Panc1 (cell line): ENCODE measurements at regions not wholly inside any gene's neighbourhood (a gene's known extent, or its start where the extent isn't known, plus 50 kb on each side); places are given as distances from the start of the nearest gene placed in this dataset.

ENCODE experiments used
- POLR2AphosphoS5 ChIP-seq: IDR thresholded peaks from 2 replicates; pipeline ENCODE4 v1.6.1; 2012; ENCODE audit warnings: mild to moderate bottlenecking, low read depth, low read length, moderate library complexity
- TCF7L2 ChIP-seq: IDR thresholded peaks from 2 replicates; pipeline ENCODE4 v1.6.1; 2011; ENCODE audit warnings: mild to moderate bottlenecking, low read depth, low read length, inconsistent platforms
- TF ChIP-seq, protein P1 (sequence below): fragments of 450-650 bp; IDR thresholded peaks from 2 replicates; pipeline ENCODE4 v1.5.1; 2017; ENCODE audit warnings: mild to moderate bottlenecking
- TF ChIP-seq, protein P2 (sequence below), 2 experiments: IDR thresholded peaks; 2 replicates each; pipeline ENCODE4 v1.6.1; 2011 to 2012; ENCODE audit warnings: low read depth in 2 of 2, control low read depth in 1 of 2, low read length in 1 of 2, mild to moderate bottlenecking in 1 of 2, moderate library complexity in 1 of 2; ENCODE audit not compliant: insufficient read depth in 1 of 2

DNA sequence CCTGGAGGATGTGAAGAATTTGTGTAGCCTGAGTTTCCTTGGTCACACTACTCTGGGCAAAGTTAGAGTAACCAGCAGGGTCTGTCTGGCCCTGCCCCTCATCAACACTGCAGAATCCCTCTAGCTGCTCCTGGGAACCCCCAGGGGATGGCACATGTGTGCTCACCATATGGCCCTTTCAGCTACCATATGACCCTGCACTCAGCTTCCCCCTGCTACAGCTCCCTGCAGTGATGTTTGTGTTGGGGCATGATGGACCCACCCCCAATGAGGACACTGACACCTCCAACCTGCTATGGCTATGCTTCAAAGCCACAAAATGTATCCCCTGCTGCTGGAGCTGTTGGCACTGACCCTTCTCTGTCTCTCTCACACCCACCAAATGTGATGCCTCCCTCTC, 152.7 kb downstream of the SNX18 start:
- TF ChIP-seq, protein P1, sequence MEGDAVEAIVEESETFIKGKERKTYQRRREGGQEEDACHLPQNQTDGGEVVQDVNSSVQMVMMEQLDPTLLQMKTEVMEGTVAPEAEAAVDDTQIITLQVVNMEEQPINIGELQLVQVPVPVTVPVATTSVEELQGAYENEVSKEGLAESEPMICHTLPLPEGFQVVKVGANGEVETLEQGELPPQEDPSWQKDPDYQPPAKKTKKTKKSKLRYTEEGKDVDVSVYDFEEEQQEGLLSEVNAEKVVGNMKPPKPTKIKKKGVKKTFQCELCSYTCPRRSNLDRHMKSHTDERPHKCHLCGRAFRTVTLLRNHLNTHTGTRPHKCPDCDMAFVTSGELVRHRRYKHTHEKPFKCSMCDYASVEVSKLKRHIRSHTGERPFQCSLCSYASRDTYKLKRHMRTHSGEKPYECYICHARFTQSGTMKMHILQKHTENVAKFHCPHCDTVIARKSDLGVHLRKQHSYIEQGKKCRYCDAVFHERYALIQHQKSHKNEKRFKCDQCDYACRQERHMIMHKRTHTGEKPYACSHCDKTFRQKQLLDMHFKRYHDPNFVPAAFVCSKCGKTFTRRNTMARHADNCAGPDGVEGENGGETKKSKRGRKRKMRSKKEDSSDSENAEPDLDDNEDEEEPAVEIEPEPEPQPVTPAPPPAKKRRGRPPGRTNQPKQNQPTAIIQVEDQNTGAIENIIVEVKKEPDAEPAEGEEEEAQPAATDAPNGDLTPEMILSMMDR = no peak
- TF ChIP-seq TCF7L2 (no peak), POLR2AphosphoS5 (no peak)
- TF ChIP-seq, protein P2, sequence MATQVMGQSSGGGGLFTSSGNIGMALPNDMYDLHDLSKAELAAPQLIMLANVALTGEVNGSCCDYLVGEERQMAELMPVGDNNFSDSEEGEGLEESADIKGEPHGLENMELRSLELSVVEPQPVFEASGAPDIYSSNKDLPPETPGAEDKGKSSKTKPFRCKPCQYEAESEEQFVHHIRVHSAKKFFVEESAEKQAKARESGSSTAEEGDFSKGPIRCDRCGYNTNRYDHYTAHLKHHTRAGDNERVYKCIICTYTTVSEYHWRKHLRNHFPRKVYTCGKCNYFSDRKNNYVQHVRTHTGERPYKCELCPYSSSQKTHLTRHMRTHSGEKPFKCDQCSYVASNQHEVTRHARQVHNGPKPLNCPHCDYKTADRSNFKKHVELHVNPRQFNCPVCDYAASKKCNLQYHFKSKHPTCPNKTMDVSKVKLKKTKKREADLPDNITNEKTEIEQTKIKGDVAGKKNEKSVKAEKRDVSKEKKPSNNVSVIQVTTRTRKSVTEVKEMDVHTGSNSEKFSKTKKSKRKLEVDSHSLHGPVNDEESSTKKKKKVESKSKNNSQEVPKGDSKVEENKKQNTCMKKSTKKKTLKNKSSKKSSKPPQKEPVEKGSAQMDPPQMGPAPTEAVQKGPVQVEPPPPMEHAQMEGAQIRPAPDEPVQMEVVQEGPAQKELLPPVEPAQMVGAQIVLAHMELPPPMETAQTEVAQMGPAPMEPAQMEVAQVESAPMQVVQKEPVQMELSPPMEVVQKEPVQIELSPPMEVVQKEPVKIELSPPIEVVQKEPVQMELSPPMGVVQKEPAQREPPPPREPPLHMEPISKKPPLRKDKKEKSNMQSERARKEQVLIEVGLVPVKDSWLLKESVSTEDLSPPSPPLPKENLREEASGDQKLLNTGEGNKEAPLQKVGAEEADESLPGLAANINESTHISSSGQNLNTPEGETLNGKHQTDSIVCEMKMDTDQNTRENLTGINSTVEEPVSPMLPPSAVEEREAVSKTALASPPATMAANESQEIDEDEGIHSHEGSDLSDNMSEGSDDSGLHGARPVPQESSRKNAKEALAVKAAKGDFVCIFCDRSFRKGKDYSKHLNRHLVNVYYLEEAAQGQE (IDR thresholded peaks at IDR 0.05; ENCODE audit: insufficient read depth in 1 of 2, low read depth in 2 of 2, low read length in 1 of 2) = no peak
